ENCODE measurements at regions not wholly inside any gene's neighbourhood (a gene's known extent, or its start where the extent isn't known, plus 50 kb on each side); places are given as distances from the start of the nearest gene placed in this dataset.

- DNase-seq (ENCODE audit: low spot score), result no peak
Observed at GRCh38 chr10:33813415-33813814, 478.9 kb upstream of the NRP1 start.

- DNase-seq (ENCODE audit: low spot score), result no peak
Observed at GRCh38 chr10:33812586-33812985, 478.1 kb upstream of the NRP1 start.

GRCh38 chr10:33810986-33811385 is 476.5 kb upstream of the NRP1 start:
- no peak for DNase-seq (ENCODE audit: low spot score)

GRCh38 chr10:33809732-33810131 is 475.3 kb upstream of the NRP1 start:
- DNase-seq (ENCODE audit: low spot score), result no peak

GRCh38 chr10:33808475-33808874 is 474.0 kb upstream of the NRP1 start:
- DNase-seq (ENCODE audit: low spot score), result no peak

- no peak for DNase-seq (ENCODE audit: low spot score)
Observed at GRCh38 chr10:33807531-33808359, 473.3 kb upstream of the NRP1 start.

GRCh38 chr10:33805831-33806230 is 471.4 kb upstream of the NRP1 start:
- DNase-seq (ENCODE audit: low spot score), result no peak

GRCh38 chr10:33804584-33804983 is 470.1 kb upstream of the NRP1 start:
- peak; percentile 33 for DNase-seq (ENCODE audit: low spot score)

GRCh38 chr10:33803248-33803647 is 468.8 kb upstream of the NRP1 start:
- no peak for DNase-seq (ENCODE audit: low spot score)

- DNase-seq (ENCODE audit: low spot score), result no peak
Observed at GRCh38 chr10:33802566-33802965, 468.1 kb upstream of the NRP1 start.

GRCh38 chr10:33801705-33802104 is 467.2 kb upstream of the NRP1 start:
- no peak for DNase-seq (ENCODE audit: low spot score)

- no peak for DNase-seq (ENCODE audit: low spot score)
Observed at GRCh38 chr10:33800986-33801385, 466.5 kb upstream of the NRP1 start.

- no peak for DNase-seq (ENCODE audit: low spot score)
Observed at GRCh38 chr10:33800545-33800944, 466.1 kb upstream of the NRP1 start.

GRCh38 chr10:33799944-33800323 is 465.5 kb upstream of the NRP1 start:
- DNase-seq (ENCODE audit: low spot score), result no peak

GRCh38 chr10:33799281-33799943 is 464.9 kb upstream of the NRP1 start:
- DNase-seq (ENCODE audit: low spot score), result no peak

- no peak for DNase-seq (ENCODE audit: low spot score)
Observed at GRCh38 chr10:33798754-33799153, 464.3 kb upstream of the NRP1 start.

- DNase-seq (ENCODE audit: low spot score), result no peak
Observed at GRCh38 chr10:33796680-33797079, 462.2 kb upstream of the NRP1 start.

- DNase-seq (ENCODE audit: low spot score), result no peak
Observed at GRCh38 chr10:33795529-33795928, 461.1 kb upstream of the NRP1 start.

- no peak for DNase-seq (ENCODE audit: low spot score)
Observed at GRCh38 chr10:33794460-33794859, 460.0 kb upstream of the NRP1 start.

GRCh38 chr10:33793793-33794192 is 459.3 kb upstream of the NRP1 start:
- no peak for DNase-seq (ENCODE audit: low spot score)

GRCh38 chr10:33791272-33791660 is 456.8 kb upstream of the NRP1 start:
- DNase-seq (ENCODE audit: low spot score), result no peak

- no peak for DNase-seq (ENCODE audit: low spot score)
Observed at GRCh38 chr10:33790521-33791271, 456.2 kb upstream of the NRP1 start.

- no peak for DNase-seq (ENCODE audit: low spot score)
Observed at GRCh38 chr10:33783557-33783956, 449.1 kb upstream of the NRP1 start.

All from mucosa of gallbladder (tissue), 1 donor.